NT2/D1 (cell line): ENCODE measurements at regions not wholly inside any gene's neighbourhood (a gene's known extent, or its start where the extent isn't known, plus 50 kb on each side); places are given as distances from the start of the nearest gene placed in this dataset.

Source experiments
- SUZ12 ChIP-seq: IDR thresholded peaks from 2 replicates; pipeline ENCODE4 v1.6.1; 2011; ENCODE audit not compliant: insufficient read length, insufficient read depth; ENCODE audit errors: extremely low read depth
- YY1 ChIP-seq: IDR thresholded peaks from 2 replicates; pipeline ENCODE4 v1.6.1; 2011; ENCODE audit not compliant: insufficient read length, insufficient read depth
- ZNF274 ChIP-seq: IDR thresholded peaks from 2 replicates; pipeline ENCODE4 v1.6.1; 2011; ENCODE audit warnings: mild to moderate bottlenecking, low read depth, low read length

GRCh38 chr5:60357302-60357701 is 342.7 kb downstream of the DEPDC1B start:
- TF ChIP-seq SUZ12 = no peak
- no peak for TF ChIP-seq YY1
- no peak for TF ChIP-seq ZNF274
